ENCODE measurements at regions not wholly inside any gene's neighbourhood (a gene's known extent, or its start where the extent isn't known, plus 50 kb on each side); places are given as distances from the start of the nearest gene placed in this dataset.

GRCh38 chr17:45692661-45693060, 91.5 kb upstream of the CRHR1 start:
- TF ChIP-seq POLR2AphosphoS5 (IDR thresholded peaks at IDR 0.05): no peak
- no peak for TF ChIP-seq CTCF (IDR thresholded peaks at IDR 0.05)

All from transverse colon (tissue), 4 donors.